Left ventricle myocardium inferior (tissue), 1 donor: ENCODE measurements at regions not wholly inside any gene's neighbourhood (a gene's known extent, or its start where the extent isn't known, plus 50 kb on each side); places are given as distances from the start of the nearest gene placed in this dataset.
"Not testable (repeated sequence)": the region's sequence is repeated elsewhere in the genome, so short reads cannot be mapped to it uniquely, and the experiment has no call there.

Experiments
- DNase-seq: peaks from one replicate; pipeline ENCODE4 v3.0.0-alpha.2; 2020
- H3K27ac ChIP-seq: fragments of 200-600 bp; replicated peaks from 2 replicates; pipeline ENCODE4 v1.8.0; 2021
- H3K27me3 ChIP-seq: fragments of 200-600 bp; 2 replicates; pipeline ENCODE4 v1.8.0; 2021; ENCODE audit warnings: low read depth
- H3K36me3 ChIP-seq: fragments of 200-600 bp; 2 replicates; pipeline ENCODE4 v1.8.0; 2021
- H3K4me1 ChIP-seq: fragments of 200-600 bp; 2 replicates; pipeline ENCODE4 v1.8.0; 2021
- H3K4me3 ChIP-seq: fragments of 200-600 bp; 2 replicates; pipeline ENCODE4 v1.8.0; 2021; ENCODE audit warnings: mild to moderate bottlenecking, moderate library complexity
- H3K9me3 ChIP-seq: fragments of 200-600 bp; replicated peaks from 2 replicates; pipeline ENCODE4 v1.8.0; 2021
- CTCF ChIP-seq: fragments of 200-600 bp; IDR thresholded peaks from 2 replicates; pipeline ENCODE4 v1.8.0; 2021; ENCODE audit warnings: antibody characterized with exemption, mild to moderate bottlenecking, borderline replicate concordance
- intact Hi-C: fragments of 100-400 bp; cut with micrococcal nuclease; formaldehyde crosslinking; loops from one replicate; pipeline ENCODE4 v1.11.0; 2022
- donor health status: DM: no; HTN: yes; CAD: no; lungs with severe emphysema.

- no peak overlapping the region for H3K4me3 ChIP-seq
- no peaks in the 10 kb centered on the region for H3K27me3 ChIP-seq
- DNase-seq: no peak
- no peaks in the 10 kb centered on the region for H3K9me3 ChIP-seq
- H3K27ac ChIP-seq: no peak overlapping the region
- no peaks in the 10 kb centered on the region for H3K36me3 ChIP-seq
- no peaks in the 10 kb centered on the region for H3K4me1 ChIP-seq
- TF ChIP-seq CTCF: no peak
- intact Hi-C loops: no loop called here
Observed at GRCh38 chr10:61047081-61047480, 103.1 kb upstream of the RHOBTB1 start.

DNA sequence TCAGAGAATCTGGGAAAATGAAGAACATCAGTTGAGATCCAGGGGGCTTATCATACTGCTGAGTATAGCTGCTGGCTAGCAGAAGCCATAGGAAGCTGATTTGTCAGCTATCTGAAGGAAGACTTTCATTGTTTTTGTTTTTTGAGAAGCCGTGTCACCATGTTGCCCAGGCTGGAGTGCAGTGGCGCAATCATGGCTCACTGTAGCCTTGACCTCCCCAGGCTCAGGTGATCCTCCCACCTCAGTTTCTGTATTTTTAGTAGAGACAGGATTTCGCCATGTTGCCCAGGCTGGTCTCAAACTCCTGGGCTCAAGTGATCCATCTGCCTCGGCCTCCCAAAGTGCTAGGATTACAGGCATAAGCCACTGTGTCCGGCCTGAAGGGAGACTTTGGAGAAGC, 101.5 kb upstream of the RHOBTB1 start:
- DNase-seq, H3K4me1 ChIP-seq, H3K4me3 ChIP-seq, H3K36me3 ChIP-seq, H3K27me3 ChIP-seq, H3K27ac ChIP-seq, H3K9me3 ChIP-seq, intact Hi-C loops: not testable (repeated sequence)

GRCh38 chr10:61042533-61042932, 98.5 kb upstream of the RHOBTB1 start:
- Histone ChIP-seq H3K36me3 (no peaks in the 10 kb centered on the region), H3K4me1 (no peaks in the 10 kb centered on the region), H3K4me3 (no peak overlapping the region), H3K9me3 (no peaks in the 10 kb centered on the region), H3K27ac (no peak overlapping the region), H3K27me3 (no peaks in the 10 kb centered on the region)
- intact Hi-C loops: no loop called here
- DNase-seq: no peak
- no peak for TF ChIP-seq CTCF

GRCh38 chr10:61040399-61041016, 96.5 kb upstream of the RHOBTB1 start:
- DNase-seq: no peak
- no peak for TF ChIP-seq CTCF
- intact Hi-C loops: no loop called here
- Histone ChIP-seq H3K27ac (no peak overlapping the region), H3K27me3 (no peaks in the 10 kb centered on the region), H3K4me3 (no peak overlapping the region), H3K4me1 (no peaks in the 10 kb centered on the region), H3K9me3 (no peaks in the 10 kb centered on the region), H3K36me3 (no peaks in the 10 kb centered on the region)

GRCh38 chr10:61039868-61040267, 95.9 kb upstream of the RHOBTB1 start:
- Histone ChIP-seq H3K9me3 (no peaks in the 10 kb centered on the region), H3K4me3 (no peak overlapping the region), H3K27me3 (no peaks in the 10 kb centered on the region), H3K36me3 (no peaks in the 10 kb centered on the region), H3K4me1 (no peaks in the 10 kb centered on the region), H3K27ac (no peak overlapping the region)
- intact Hi-C loops: no loop called here
- TF ChIP-seq CTCF: no peak
- no peak for DNase-seq

GRCh38 chr10:61037261-61037830, 93.4 kb upstream of the RHOBTB1 start:
- H3K4me3 ChIP-seq, H3K27ac ChIP-seq, H3K27me3 ChIP-seq, DNase-seq, H3K9me3 ChIP-seq, H3K36me3 ChIP-seq, H3K4me1 ChIP-seq, intact Hi-C loops: not testable (repeated sequence)

- H3K36me3 ChIP-seq, H3K9me3 ChIP-seq, H3K4me3 ChIP-seq, DNase-seq, intact Hi-C loops, H3K4me1 ChIP-seq, H3K27ac ChIP-seq, H3K27me3 ChIP-seq: not testable (repeated sequence)
Observed at GRCh38 chr10:61036148-61036547, 92.2 kb upstream of the RHOBTB1 start.
